GM12878 (cell line): ENCODE measurements at regions not wholly inside any gene's neighbourhood (a gene's known extent, or its start where the extent isn't known, plus 50 kb on each side); places are given as distances from the start of the nearest gene placed in this dataset.

Source experiments
- FOXM1 ChIP-seq: IDR thresholded peaks from 2 replicates; pipeline ENCODE4 v1.6.1; 2012; ENCODE audit warnings: low read depth, mild to moderate bottlenecking, inconsistent platforms, low read length, moderate library complexity
- MEF2A ChIP-seq: IDR thresholded peaks from 2 replicates; pipeline ENCODE4 v1.6.1; 2011; ENCODE audit warnings: low read depth, mild to moderate bottlenecking, low read length, moderate library complexity; ENCODE audit not compliant: insufficient read depth
- MTA3 ChIP-seq: IDR thresholded peaks from 2 replicates; pipeline ENCODE4 v1.6.1; 2012; ENCODE audit warnings: low read length, inconsistent platforms, borderline replicate concordance
- POLR2A ChIP-seq: IDR thresholded peaks from 2 replicates; pipeline ENCODE4 v1.6.1; 2011; ENCODE audit warnings: low read depth, mild to moderate bottlenecking, low read length
- POLR2AphosphoS5 ChIP-seq: IDR thresholded peaks from 2 replicates; pipeline ENCODE4 v1.6.1; 2011; ENCODE audit warnings: mild to moderate bottlenecking, low read length, inconsistent platforms
- TF ChIP-seq, protein P1 (sequence below), 3 experiments: IDR thresholded peaks in 2 of 3; conservative IDR thresholded peaks in 1 of 3; 2 replicates each; pipeline ENCODE4 v1.5.1; 2011; ENCODE audit warnings: low read depth in 3 of 3, low read length in 3 of 3, mild to moderate bottlenecking in 3 of 3, control low read depth in 2 of 3, moderate library complexity in 2 of 3, inconsistent platforms in 1 of 3, mixed read lengths in 1 of 3; ENCODE audit not compliant: control insufficient read depth in 2 of 3, insufficient read depth in 1 of 3; ENCODE audit errors: extremely low read depth in 1 of 3
- TF ChIP-seq, protein P2 (sequence below): IDR thresholded peaks from 2 replicates; pipeline ENCODE4 v1.6.1; 2011; ENCODE audit warnings: borderline replicate concordance, low read depth, mild to moderate bottlenecking, moderate library complexity, low read length; ENCODE audit not compliant: insufficient read depth, poor library complexity, severe bottlenecking
- TF ChIP-seq, protein P3 (sequence below): IDR thresholded peaks from 2 replicates; pipeline ENCODE4 v1.6.1; 2012; ENCODE audit warnings: low read depth, low read length, improper control_type of control experiment

DNA sequence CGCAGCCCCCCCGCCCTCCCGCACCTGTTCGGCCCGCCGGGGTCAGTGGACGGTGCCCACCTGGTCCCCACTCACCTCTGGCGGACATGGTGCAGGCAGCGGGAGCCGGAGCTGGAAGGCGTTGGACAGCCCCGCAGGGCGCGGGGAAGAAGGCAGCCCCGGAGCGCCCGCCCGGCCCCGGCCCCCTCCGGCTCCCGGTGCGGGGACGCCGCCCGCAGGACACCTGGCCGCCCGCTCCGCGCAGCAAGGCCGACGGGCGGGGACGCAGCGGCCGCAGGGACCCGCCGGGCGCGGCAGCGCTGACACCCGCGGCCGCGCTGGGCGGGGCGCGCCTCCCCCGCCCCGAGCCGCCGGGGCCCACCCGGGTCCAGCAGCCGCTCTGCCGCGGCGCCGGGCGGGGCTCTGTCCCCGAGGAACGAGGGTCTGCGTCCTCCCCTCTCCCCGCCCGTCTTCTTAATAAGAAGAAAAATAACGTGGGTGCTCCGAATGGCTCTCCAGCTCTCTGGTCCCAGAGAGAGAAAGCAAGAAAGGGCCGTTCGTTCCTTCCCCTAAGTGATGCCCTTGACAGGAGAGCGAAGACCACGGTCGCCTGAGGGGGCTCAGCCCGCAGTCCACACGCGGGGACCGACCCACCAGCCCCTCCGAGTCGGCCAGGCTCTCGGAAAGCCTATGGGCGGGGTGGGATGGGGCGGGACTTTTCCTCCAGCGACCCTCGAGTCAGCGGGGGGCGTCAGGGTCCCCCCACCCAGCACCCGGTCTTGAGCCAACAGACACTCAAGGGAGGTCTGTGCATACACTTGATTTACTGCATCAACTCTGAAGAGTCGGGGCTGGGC, 53.4 kb upstream of the FHIP2A start:
- TF ChIP-seq, protein P1, sequence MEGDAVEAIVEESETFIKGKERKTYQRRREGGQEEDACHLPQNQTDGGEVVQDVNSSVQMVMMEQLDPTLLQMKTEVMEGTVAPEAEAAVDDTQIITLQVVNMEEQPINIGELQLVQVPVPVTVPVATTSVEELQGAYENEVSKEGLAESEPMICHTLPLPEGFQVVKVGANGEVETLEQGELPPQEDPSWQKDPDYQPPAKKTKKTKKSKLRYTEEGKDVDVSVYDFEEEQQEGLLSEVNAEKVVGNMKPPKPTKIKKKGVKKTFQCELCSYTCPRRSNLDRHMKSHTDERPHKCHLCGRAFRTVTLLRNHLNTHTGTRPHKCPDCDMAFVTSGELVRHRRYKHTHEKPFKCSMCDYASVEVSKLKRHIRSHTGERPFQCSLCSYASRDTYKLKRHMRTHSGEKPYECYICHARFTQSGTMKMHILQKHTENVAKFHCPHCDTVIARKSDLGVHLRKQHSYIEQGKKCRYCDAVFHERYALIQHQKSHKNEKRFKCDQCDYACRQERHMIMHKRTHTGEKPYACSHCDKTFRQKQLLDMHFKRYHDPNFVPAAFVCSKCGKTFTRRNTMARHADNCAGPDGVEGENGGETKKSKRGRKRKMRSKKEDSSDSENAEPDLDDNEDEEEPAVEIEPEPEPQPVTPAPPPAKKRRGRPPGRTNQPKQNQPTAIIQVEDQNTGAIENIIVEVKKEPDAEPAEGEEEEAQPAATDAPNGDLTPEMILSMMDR (IDR thresholded peaks at IDR 0.05 in 2 of 3, conservative IDR thresholded peaks at IDR 0.05 in 1 of 3; ENCODE audit: control insufficient read depth in 2 of 3, extremely low read depth in 1 of 3, insufficient read depth in 1 of 3, low read depth in 3 of 3, low read length in 3 of 3), result no peak
- TF ChIP-seq, protein P2, sequence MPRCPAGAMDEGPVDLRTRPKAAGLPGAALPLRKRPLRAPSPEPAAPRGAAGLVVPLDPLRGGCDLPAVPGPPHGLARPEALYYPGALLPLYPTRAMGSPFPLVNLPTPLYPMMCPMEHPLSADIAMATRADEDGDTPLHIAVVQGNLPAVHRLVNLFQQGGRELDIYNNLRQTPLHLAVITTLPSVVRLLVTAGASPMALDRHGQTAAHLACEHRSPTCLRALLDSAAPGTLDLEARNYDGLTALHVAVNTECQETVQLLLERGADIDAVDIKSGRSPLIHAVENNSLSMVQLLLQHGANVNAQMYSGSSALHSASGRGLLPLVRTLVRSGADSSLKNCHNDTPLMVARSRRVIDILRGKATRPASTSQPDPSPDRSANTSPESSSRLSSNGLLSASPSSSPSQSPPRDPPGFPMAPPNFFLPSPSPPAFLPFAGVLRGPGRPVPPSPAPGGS, result no peak
- TF ChIP-seq POLR2AphosphoS5 (no peak), MTA3 (no peak), POLR2A (no peak), MEF2A (no peak), FOXM1 (no peak)
- TF ChIP-seq, protein P3, sequence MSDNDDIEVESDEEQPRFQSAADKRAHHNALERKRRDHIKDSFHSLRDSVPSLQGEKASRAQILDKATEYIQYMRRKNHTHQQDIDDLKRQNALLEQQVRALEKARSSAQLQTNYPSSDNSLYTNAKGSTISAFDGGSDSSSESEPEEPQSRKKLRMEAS, result no peak
